Vagina (tissue), 2 donors: ENCODE measurements at regions not wholly inside any gene's neighbourhood (a gene's known extent, or its start where the extent isn't known, plus 50 kb on each side); places are given as distances from the start of the nearest gene placed in this dataset.

Experiments used
- POLR2A ChIP-seq, 2 donors: fragments of 450-650 bp; IDR thresholded peaks; one replicate each; pipeline ENCODE4 v1.6.1; 2017; ENCODE audit warnings: antibody characterized with exemption in 2 of 2, mild to moderate bottlenecking in 2 of 2, moderate library complexity in 2 of 2
- POLR2AphosphoS5 ChIP-seq, 2 donors: sonication (generic); formaldehyde crosslinking; IDR thresholded peaks; one replicate each; pipeline ENCODE4 v1.9.0; 2017; ENCODE audit warnings: antibody characterized with exemption in 2 of 2, mild to moderate bottlenecking in 2 of 2, low read depth in 1 of 2; ENCODE audit not compliant: insufficient read depth in 1 of 2
- TF ChIP-seq, protein P1 (sequence below), 3 experiments: fragments of 450-650 bp in 2 of 3; fragments of 200-600 bp in 1 of 3; sonication (generic) in 1 of 3; IDR thresholded peaks; one replicate each; pipeline ENCODE4 v1.5.1; 2017 to 2019; ENCODE audit warnings: antibody characterized with exemption in 3 of 3, mild to moderate bottlenecking in 2 of 3, moderate library complexity in 2 of 3

GRCh38 chr14:56371737-56372136 is 207.9 kb upstream of the TMEM260 start:
- TF ChIP-seq, protein P1, sequence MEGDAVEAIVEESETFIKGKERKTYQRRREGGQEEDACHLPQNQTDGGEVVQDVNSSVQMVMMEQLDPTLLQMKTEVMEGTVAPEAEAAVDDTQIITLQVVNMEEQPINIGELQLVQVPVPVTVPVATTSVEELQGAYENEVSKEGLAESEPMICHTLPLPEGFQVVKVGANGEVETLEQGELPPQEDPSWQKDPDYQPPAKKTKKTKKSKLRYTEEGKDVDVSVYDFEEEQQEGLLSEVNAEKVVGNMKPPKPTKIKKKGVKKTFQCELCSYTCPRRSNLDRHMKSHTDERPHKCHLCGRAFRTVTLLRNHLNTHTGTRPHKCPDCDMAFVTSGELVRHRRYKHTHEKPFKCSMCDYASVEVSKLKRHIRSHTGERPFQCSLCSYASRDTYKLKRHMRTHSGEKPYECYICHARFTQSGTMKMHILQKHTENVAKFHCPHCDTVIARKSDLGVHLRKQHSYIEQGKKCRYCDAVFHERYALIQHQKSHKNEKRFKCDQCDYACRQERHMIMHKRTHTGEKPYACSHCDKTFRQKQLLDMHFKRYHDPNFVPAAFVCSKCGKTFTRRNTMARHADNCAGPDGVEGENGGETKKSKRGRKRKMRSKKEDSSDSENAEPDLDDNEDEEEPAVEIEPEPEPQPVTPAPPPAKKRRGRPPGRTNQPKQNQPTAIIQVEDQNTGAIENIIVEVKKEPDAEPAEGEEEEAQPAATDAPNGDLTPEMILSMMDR (IDR thresholded peaks at IDR 0.05) = no peak
- TF ChIP-seq POLR2A (IDR thresholded peaks at IDR 0.05) (no peak), POLR2AphosphoS5 (IDR thresholded peaks at IDR 0.05; ENCODE audit: insufficient read depth in 1 of 2, low read depth in 1 of 2) (no peak)
